ENCODE measurements at regions not wholly inside any gene's neighbourhood (a gene's known extent, or its start where the extent isn't known, plus 50 kb on each side); places are given as distances from the start of the nearest gene placed in this dataset.

DNA sequence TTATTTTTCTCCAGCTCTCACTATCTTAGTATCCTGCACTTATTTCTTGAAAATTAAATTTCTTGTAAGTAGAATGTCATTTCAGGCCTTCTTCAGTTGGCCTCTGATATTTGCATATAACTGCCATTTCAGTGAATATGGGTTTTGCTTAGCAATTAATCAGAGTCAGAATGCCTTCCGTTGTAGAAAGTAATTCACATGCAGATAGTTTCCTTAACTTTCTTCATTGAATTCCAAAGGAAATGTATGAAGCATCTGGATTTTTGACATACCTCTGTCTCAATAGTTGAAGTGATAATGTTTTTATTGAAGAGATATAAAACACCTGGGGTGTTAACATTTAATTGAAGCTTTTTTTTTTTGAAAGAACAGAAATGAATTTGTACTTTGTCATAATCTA, 914.1 kb upstream of the NXPH2 start:
- TF ChIP-seq MXI1 (IDR thresholded peaks at IDR 0.05; ENCODE audit: low read depth, low read length) (no peak), YY1 (IDR thresholded peaks at IDR 0.05; ENCODE audit: low read depth) (no peak), TEAD4 (IDR thresholded peaks at IDR 0.05; ENCODE audit: borderline replicate concordance, insufficient read depth) (no peak), PBX3 (IDR thresholded peaks at IDR 0.05) (no peak)
- TF ChIP-seq, protein P1, sequence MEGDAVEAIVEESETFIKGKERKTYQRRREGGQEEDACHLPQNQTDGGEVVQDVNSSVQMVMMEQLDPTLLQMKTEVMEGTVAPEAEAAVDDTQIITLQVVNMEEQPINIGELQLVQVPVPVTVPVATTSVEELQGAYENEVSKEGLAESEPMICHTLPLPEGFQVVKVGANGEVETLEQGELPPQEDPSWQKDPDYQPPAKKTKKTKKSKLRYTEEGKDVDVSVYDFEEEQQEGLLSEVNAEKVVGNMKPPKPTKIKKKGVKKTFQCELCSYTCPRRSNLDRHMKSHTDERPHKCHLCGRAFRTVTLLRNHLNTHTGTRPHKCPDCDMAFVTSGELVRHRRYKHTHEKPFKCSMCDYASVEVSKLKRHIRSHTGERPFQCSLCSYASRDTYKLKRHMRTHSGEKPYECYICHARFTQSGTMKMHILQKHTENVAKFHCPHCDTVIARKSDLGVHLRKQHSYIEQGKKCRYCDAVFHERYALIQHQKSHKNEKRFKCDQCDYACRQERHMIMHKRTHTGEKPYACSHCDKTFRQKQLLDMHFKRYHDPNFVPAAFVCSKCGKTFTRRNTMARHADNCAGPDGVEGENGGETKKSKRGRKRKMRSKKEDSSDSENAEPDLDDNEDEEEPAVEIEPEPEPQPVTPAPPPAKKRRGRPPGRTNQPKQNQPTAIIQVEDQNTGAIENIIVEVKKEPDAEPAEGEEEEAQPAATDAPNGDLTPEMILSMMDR (IDR thresholded peaks at IDR 0.05) = no peak

All from SK-N-SH (cell line).